Colon (tissue), 2 donors: ENCODE measurements at regions not wholly inside any gene's neighbourhood (a gene's known extent, or its start where the extent isn't known, plus 50 kb on each side); places are given as distances from the start of the nearest gene placed in this dataset.
A peak's percentile ranks its signal among the peaks of the same experiment; 100 is the strongest.
"Not testable (repeated sequence)": the region's sequence is repeated elsewhere in the genome, so short reads cannot be mapped to it uniquely, and the experiment has no call there.

Experiments used
- FAIRE-seq: peaks from 2 replicates; lab custom pipeline; 2012; peaks lifted over from hg19 to GRCh38; lab: Jason Lieb, UNC
- donor health status: control.
- donor health status: control.

- FAIRE-seq: no peak
These were observed 683.1 kb upstream of the POM121L12 start for GRCh38 chr7:52352013-52352981.

DNA sequence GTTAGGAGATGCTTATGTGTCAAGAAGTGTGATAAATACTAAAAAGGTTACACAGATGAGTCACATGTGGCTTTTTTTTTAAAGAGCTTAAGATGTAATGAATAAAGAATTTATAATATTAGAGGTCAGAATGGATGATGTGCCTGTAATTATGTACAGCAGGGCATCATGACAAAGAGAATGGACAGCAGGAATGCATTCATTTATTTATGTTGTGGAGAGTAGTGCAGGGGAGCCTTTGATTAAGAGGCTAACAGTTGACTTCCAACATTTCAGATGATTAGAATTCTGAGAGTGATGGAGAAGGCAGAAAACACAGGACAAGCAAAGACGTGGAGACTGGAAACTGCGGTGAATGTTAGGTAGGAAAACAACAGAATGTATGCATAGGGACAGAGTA is 691.4 kb upstream of the POM121L12 start:
- FAIRE-seq: no peak

DNA sequence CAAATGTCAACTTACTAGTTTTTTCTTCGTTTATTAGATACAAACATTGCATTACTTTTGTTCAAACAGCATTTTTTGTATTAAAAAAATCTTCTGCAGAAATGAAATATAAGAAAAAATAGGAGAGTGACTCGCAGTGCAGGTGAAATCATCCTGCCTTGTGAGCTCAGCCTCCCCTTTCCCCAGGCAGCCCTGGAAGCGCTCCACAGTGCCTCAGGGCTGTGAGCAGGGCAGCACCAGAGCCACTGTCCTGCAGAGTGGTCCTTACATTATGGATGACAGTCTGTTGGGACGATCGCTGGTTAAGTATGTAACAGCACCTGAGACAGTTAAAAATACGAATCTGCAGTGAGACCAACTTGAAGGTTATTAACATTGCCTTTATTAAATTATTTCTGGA is 695.4 kb upstream of the POM121L12 start:
- FAIRE-seq: no peak

- not testable (repeated sequence) for FAIRE-seq
These were observed 707.1 kb upstream of the POM121L12 start for GRCh38 chr7:52328328-52328727.

DNA sequence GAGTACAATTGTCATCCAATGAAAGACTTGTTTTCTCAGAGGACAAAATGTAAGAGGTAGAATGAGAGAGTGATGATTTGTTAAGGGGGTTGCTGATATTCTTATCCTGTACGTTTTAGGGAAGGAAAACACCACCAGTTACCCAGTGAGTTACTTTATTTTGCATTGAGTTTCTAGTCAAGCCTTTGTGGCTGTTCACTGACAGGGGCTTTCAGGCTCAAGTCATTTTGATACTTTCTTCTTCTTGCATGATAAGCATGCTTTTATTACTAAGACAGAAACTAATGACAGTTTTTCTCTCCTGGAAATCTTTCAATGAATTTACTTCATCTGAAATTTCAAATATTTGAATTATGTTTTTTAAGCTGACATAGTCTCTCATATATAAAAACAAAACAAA is 710.2 kb upstream of the POM121L12 start:
- FAIRE-seq: no peak

DNA sequence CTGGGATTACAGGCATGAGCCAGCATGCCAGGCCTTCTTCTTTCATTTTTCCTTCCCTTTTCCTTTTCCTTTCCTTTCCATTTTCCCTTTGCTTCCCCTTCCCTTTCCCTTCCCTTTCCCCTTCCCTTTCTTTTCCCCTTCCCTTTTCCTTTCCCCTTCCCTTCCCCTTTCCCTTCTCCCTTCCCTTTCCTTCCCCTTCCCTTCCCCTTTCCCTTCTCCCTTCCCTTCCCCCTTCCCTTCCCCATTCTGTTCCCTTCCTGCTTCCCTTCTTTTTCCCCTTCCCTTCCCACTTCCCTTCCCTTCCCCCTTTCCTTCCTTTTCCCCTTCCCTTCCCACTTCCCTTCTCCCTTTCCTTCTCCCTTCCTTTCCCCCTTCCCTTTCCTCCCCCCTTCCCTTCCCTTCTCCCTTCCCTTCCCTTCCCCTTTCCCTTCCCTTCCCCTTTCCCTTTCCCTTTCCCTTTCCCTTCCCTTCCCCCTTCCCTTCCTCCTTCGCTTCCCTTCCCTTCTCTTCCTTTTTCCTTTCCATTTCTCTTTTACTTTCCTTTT is 712.2 kb upstream of the POM121L12 start:
- FAIRE-seq: no peak

- no peak for FAIRE-seq
These were observed 714.8 kb upstream of the POM121L12 start for GRCh38 chr7:52320610-52321009.

DNA sequence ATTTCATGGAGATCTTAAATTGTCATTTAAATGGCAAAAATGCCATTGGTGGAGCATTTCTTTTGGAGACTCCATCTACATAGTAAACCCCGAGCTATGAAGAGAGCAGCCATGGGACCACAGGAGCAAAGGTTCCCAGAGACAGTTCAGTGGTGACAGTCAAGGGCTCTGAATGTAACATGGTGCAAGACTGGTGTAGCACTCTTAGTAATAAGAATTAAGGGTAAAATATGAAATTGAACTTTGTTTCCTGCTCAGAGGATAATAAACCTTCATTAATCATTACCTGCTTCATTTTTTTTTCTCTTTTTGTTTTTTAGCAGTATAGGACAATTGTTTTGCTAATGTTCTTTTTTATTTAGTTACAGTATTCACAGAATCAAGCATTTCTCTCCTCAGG is 717.5 kb upstream of the POM121L12 start:
- FAIRE-seq: no peak

- FAIRE-seq: no peak
These were observed 723.5 kb upstream of the POM121L12 start for GRCh38 chr7:52311886-52312285.

GRCh38 chr7:52309631-52310030 is 725.8 kb upstream of the POM121L12 start:
- FAIRE-seq: no peak

DNA sequence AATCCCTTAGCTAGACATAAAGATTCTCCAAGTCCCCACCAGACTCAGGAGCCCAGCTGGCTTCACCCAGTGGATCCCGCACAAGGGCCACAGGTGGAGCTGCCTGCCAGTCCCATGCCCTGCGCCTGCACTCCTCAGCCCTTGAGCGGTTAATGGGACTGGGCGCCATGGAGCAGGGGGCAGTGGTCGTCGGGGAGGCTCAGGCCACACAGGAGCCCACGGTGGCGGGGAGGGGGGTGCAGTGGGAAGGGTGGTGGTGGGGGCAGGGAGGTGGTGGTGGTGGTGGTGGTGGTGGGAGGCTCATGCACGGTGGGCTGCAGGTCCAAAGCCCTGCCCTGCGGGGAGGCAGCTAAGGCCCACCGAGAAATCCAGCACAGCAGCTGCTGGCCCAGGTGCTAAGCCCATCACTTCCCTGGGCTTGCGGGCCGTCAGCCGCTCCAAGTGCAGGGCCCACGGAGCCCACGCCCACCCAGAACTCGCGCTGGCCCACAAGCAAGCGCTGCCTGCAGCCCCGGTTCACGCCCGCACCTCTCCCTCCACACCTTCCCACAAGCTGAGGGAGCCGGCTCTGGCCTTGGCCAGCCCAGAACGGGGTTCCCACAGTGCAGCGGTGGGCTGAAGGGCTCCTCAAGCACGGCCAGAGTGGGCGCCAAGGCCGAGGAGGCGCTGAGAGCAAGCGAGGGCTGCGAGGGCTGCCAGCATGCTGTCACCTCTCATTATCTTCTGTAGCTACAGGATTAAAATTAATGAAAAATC is 732.5 kb upstream of the POM121L12 start:
- FAIRE-seq: no peak

DNA sequence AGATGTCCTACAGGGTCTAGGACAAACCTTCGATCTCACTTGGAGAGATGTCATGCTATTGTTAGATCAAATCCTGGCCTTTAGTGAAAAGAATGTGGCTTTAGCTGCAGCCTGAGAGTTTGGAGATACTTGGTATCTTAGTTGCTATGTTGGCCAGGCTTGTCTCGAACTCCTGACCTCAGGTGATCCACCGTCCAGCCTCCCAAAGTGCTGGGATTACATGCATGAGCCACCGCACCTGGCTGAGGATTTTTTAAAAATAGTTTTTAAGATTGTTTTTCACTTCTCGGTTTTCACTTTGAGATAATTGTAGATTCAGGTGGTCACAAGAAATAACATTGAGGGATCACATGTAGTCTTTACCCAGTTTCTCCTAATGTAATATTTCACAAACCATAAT is 738.3 kb upstream of the POM121L12 start:
- FAIRE-seq: no peak

DNA sequence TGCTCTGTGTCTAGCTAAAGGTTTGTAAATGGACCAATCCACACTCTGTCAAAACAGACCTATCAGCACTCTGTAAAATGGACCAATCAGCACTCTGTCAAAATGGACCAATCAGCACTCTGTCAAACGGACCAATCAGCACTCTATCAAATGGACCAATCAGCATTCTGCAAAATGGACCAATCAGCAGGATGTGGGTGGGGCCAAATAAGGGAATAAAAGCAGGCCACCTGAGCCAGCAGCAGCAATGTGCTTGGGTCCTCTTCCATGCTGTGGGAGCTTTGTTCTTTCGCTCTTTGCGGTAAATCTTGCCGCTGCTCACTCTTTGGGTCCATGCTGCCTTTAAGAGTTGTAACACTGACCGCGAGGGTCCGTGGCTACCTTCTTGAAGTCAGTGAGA is 740.5 kb upstream of the POM121L12 start:
- FAIRE-seq: no peak

DNA sequence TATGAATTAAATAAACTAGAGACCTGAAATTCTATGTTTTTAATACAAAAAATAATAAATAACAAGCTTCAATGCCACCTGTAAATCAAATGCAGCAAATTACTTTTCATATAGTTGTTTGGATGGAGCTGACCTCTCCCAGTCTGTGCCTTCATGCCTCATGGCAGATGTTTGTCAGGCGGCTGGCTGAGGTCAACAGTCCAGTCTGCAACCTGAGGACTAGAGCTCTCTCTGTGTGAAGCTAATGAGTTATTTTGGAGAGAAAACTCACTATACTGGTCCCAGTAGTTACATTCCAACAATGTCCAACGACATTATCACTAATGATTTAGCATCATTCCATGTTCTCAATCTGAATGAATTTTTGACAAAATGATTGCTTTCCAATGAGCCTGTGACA is 746.2 kb upstream of the POM121L12 start:
- no peak for FAIRE-seq

DNA sequence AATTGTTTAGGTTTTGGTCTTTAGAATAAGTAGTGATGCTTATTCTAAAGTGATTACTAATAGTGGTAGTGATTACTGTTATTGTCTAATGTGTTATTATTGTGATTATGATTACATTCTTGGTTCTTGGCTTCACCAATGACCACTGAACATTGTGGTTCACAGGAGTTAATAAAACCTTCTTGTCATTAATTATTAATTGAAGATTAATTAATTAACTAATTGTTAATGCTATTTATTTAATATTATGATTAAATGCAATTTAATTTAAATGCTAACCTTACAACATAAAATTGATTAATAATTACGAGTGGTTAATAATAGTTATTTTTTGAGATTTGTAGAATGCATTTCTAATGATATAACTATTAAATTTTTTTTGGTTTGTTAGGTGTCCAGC is 747.7 kb upstream of the POM121L12 start:
- peak; percentile 43 for FAIRE-seq

GRCh38 chr7:52285689-52286088 is 749.7 kb upstream of the POM121L12 start:
- no peak for FAIRE-seq

GRCh38 chr7:52283335-52283734 is 752.1 kb upstream of the POM121L12 start:
- no peak for FAIRE-seq

GRCh38 chr7:52273685-52274610 is 761.5 kb upstream of the POM121L12 start:
- FAIRE-seq: no peak

DNA sequence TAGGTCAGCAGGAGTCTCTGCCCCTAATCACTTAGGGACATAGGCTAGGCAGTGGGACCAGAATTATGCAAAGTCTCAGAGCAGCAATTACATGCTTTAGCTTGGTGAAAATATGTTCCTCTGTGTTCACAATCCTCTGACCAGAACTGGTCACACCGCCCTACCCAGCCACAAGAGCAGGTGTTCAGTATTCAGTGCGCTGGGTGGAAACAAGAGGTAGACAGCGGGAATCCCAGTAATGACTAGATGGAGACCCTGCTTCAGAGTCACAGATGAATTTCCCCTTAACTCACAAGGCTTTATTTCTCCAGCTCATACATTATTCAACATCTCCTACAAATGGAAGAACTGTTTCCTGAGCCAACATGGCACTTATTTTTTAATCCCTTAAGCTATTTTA is 763.7 kb upstream of the POM121L12 start:
- no peak for FAIRE-seq

GRCh38 chr7:52270301-52270700 is 765.1 kb upstream of the POM121L12 start:
- FAIRE-seq: no peak

DNA sequence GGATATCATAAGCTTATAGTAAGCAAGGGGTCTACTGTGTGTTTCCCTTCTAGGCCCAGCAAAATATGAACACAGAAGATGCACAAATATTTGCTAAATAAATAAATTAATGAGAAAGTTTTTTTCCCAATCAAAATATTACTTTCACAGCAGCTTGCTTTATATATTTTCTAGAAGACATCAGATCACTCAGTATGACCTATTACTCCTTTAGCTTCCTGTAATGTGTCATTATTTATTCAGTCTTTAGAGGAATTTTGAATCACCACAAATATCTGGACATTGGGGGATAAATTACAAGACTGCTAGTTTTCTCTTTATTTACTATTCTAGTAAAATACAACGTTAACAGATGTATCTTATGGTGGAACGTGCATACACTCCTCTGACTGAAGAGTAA is 765.8 kb upstream of the POM121L12 start:
- no peak for FAIRE-seq

DNA sequence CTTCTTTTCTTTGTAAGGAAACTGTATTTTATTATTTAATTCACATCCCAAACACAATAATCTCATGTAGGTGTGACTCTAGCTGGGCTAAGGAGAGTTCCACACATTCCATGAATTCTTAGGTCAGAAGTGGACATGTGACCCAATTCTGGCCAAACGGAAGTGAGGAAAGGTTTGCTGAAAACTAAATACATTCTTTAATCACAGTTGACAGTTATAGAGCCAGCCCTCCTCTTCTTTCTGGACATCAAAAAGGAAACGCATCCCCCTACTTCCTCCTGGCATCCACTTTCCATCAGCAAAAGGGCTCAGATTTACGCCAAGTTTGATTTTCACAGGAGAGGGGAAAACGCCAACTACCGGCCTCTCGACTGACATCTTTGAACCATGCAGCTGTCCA is 774.4 kb upstream of the POM121L12 start:
- no peak for FAIRE-seq
